Colonic mucosa (tissue), 4 donors: ENCODE measurements at regions not wholly inside any gene's neighbourhood (a gene's known extent, or its start where the extent isn't known, plus 50 kb on each side); places are given as distances from the start of the nearest gene placed in this dataset.

ENCODE experiments used
- DNase-seq: peaks from one replicate; pipeline ENCODE4 v3.0.0-alpha.2; 2020
- H3K27ac ChIP-seq: fragments of 200-600 bp; one replicate; pipeline ENCODE4 v1.8.0; 2021
- H3K27me3 ChIP-seq: fragments of 200-600 bp; one replicate; pipeline ENCODE4 v1.8.0; 2021
- H3K36me3 ChIP-seq: fragments of 200-600 bp; one replicate; pipeline ENCODE4 v1.8.0; 2021
- H3K4me1 ChIP-seq: fragments of 200-600 bp; one replicate; pipeline ENCODE4 v1.8.0; 2021; ENCODE audit warnings: mild to moderate bottlenecking
- H3K4me3 ChIP-seq: fragments of 200-600 bp; one replicate; pipeline ENCODE4 v1.8.0; 2021
- H3K9ac ChIP-seq, 2 donors: one replicate each; pipeline ENCODE4 v1.7.0; 2013; ENCODE audit warnings: control low read depth in 2 of 2, low read depth in 2 of 2, low read length in 2 of 2
- H3K9me3 ChIP-seq: fragments of 200-600 bp; one replicate; pipeline ENCODE4 v1.8.0; 2021
- intact Hi-C: fragments of 100-400 bp; cut with DNase I; formaldehyde crosslinking; loops from one replicate; pipeline ENCODE4 v1.14.1; 2022
- TF ChIP-seq, protein P1 (sequence below): fragments of 200-600 bp; IDR thresholded peaks from one replicate; pipeline ENCODE4 v1.8.0; 2022; ENCODE audit warnings: antibody characterized with exemption, mild to moderate bottlenecking
- donor health status: healthy.
- donor health status: DM: no; HTN: no; CAD: no.
- donor health status: DM: no; HTN: no; CAD: no.

DNA sequence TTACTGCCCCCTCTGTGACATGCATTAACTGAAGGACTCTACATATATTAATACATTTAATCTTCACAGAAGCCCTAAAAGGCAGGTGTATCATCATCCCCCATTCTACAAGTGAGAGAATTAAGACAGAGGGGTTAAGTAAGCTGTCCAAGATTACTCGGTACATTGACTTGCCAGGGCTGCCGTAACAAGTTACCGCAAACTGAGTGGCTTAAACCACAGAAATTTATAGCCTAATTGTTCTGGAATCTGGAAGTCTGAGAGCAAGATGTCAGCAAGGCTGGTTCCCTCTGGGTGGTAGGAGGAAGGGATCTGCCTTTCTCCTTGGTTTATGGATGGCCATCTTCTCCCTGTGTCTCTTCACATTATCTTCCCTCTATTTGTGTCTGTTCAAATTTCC is 605.5 kb downstream of the EPHA4 start:
- no peaks in the 10 kb centered on the region for H3K4me1 ChIP-seq
- no peaks in the 10 kb centered on the region for H3K36me3 ChIP-seq
- H3K9ac ChIP-seq = no peak overlapping the region
- no peak overlapping the region for H3K27ac ChIP-seq
- TF ChIP-seq, protein P1, sequence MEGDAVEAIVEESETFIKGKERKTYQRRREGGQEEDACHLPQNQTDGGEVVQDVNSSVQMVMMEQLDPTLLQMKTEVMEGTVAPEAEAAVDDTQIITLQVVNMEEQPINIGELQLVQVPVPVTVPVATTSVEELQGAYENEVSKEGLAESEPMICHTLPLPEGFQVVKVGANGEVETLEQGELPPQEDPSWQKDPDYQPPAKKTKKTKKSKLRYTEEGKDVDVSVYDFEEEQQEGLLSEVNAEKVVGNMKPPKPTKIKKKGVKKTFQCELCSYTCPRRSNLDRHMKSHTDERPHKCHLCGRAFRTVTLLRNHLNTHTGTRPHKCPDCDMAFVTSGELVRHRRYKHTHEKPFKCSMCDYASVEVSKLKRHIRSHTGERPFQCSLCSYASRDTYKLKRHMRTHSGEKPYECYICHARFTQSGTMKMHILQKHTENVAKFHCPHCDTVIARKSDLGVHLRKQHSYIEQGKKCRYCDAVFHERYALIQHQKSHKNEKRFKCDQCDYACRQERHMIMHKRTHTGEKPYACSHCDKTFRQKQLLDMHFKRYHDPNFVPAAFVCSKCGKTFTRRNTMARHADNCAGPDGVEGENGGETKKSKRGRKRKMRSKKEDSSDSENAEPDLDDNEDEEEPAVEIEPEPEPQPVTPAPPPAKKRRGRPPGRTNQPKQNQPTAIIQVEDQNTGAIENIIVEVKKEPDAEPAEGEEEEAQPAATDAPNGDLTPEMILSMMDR = no peak
- DNase-seq = no peak
- no peaks in the 10 kb centered on the region for H3K9me3 ChIP-seq
- no peaks in the 10 kb centered on the region for H3K27me3 ChIP-seq
- H3K4me3 ChIP-seq = no peak overlapping the region
- intact Hi-C loops = no loop called here

DNA sequence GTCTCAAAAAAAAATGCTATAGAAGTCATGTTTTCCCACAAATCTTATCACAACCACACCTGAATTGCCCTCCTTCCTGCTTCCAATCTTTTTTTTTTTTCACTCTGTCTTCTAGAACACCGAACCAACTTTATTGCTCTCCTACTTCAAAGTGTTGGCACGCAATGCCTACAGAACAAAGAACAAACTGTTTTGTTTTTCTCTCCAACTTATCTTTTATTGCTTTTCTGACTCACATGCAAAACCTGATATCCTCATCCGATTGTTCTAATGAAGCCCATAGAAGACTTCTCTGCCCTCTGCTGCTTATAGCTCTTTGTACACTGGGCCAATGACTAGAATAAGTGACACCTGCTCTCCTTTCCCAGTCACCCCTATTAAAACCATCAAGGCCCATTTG is 602.8 kb downstream of the EPHA4 start:
- intact Hi-C loops = no loop called here

DNA sequence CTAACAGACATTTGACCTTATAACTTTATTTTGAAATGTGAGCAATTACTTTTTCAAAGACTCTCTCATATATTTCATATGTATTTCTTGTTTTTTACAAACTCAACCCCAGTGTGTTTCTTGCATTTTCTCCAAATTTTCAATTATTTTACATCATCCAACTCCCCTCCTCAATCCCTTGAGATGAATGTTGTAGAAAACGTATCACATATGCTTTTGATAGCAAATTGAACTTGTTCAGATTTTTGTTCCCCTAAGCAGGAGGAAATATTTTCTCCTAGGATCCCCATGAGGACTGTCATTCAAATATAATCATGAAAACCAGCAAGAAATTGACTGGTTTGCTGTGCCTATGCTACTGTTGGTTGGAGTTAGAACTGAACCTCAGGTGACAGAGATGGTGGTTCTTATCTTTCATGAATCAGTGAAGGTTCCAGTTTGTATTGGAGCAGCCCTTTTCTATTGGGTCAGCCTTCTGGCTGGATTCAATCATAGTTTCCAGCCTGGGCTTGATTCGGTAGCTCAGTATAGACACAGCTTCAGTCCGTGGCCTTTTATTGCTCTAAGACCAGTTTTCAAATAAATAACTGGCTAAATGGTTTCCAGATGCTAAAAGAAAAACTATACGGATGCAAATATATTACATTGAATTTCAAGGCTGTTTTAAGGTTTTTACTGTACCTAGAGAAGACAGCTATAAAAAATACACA is 591.0 kb downstream of the EPHA4 start:
- no peaks in the 10 kb centered on the region for H3K36me3 ChIP-seq
- H3K27ac ChIP-seq = no peak overlapping the region
- H3K9me3 ChIP-seq = no peaks in the 10 kb centered on the region
- no peaks in the 10 kb centered on the region for H3K4me1 ChIP-seq
- TF ChIP-seq, protein P1 = no peak
- H3K27me3 ChIP-seq = no peaks in the 10 kb centered on the region
- intact Hi-C loops = no loop called here
- no peak overlapping the region for H3K4me3 ChIP-seq
- DNase-seq = no peak
- H3K9ac ChIP-seq = no peak overlapping the region

More for the DNA sequence above, 602.8 kb downstream of the EPHA4 start:
- TF ChIP-seq, protein P1 = no peak
- H3K27ac ChIP-seq = no peak overlapping the region
- no peaks in the 10 kb centered on the region for H3K27me3 ChIP-seq
- H3K4me1 ChIP-seq = no peaks in the 10 kb centered on the region
- DNase-seq = no peak
- no peak overlapping the region for H3K9ac ChIP-seq
- no peaks in the 10 kb centered on the region for H3K36me3 ChIP-seq
- H3K4me3 ChIP-seq = no peak overlapping the region
- H3K9me3 ChIP-seq = no peaks in the 10 kb centered on the region

DNA sequence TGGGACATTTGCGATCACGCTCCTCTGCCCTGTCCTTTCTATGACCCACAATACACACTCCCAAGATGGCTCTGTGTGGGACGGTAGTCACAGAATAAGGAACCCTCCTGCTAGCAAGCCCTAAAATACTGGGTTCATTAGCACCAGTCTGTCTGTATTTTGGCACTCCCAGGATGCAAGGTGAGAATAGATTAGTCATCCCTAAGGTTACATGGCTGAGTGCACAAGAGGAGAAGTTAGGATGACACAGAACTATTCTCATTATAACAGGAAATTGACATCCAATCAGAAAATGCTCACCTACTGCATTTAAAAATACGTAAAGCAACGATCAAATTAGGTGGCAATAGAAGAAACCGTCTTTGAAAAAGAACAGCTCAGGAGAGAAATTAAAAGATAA is 590.2 kb downstream of the EPHA4 start:
- H3K27ac ChIP-seq = no peak overlapping the region
- H3K9me3 ChIP-seq = no peaks in the 10 kb centered on the region
- intact Hi-C loops = no loop called here
- H3K4me1 ChIP-seq = no peaks in the 10 kb centered on the region
- H3K27me3 ChIP-seq = no peaks in the 10 kb centered on the region
- no peak overlapping the region for H3K4me3 ChIP-seq
- no peak overlapping the region for H3K9ac ChIP-seq
- no peaks in the 10 kb centered on the region for H3K36me3 ChIP-seq
- TF ChIP-seq, protein P1 = no peak
- DNase-seq = no peak

DNA sequence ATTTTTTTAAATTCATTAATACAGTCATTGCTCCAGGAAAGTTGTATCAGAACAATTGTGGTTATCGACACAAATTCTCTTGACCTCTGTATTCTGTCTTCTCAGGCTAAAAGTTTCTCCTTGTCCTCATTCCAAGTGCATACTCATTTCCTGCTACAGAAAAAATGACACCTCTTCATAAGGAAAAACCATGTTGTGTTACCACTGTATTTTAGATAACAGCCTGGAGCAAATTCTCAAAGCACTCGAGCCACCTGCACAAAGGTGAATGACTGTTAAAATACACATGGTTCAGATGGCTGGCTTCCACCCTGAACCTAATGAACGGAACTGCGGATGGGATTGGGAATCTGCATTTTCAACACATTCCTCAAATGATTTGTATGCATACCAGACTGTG is 586.5 kb downstream of the EPHA4 start:
- TF ChIP-seq, protein P1 = no peak
- Histone ChIP-seq H3K4me3 (no peak overlapping the region), H3K27me3 (no peaks in the 10 kb centered on the region), H3K27ac (no peak overlapping the region), H3K4me1 (no peaks in the 10 kb centered on the region), H3K36me3 (no peaks in the 10 kb centered on the region), H3K9ac (no peak overlapping the region), H3K9me3 (no peaks in the 10 kb centered on the region)
- no peak for DNase-seq
- intact Hi-C loops = no loop called here
